HG03097 (cell line): ENCODE measurements at regions not wholly inside any gene's neighbourhood (a gene's known extent, or its start where the extent isn't known, plus 50 kb on each side); places are given as distances from the start of the nearest gene placed in this dataset.
"Not testable (repeated sequence)": the region's sequence is repeated elsewhere in the genome, so short reads cannot be mapped to it uniquely, and the experiment has no call there.

ENCODE experiments used
- ATAC-seq: cut with Tn5 transposase; IDR thresholded peaks from one replicate; pipeline ENCODE4 v1.9.1; 2021; ENCODE audit not compliant: unreplicated experiment, low FRiP score

DNA sequence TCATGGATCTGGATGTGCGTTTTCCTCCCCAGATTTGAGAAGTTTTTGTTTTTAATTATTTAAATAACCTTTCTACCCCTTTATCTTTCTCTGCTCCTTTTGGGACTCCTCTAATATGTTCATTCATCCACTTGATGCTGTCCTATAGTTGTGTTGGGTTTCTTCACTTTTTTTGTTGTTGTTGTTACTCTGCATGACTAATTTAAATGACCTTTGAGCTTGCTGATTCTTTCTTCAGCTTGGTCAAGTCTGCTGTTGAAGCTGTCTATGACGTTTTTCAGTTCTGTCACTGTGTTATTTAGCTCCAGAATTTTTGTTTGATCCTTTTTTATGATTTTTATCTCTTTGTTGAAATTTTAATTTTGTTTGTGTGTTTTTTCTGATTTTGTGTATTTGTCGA lies 463.6 kb upstream of the ALCAM start:
- ATAC-seq: no peak

DNA sequence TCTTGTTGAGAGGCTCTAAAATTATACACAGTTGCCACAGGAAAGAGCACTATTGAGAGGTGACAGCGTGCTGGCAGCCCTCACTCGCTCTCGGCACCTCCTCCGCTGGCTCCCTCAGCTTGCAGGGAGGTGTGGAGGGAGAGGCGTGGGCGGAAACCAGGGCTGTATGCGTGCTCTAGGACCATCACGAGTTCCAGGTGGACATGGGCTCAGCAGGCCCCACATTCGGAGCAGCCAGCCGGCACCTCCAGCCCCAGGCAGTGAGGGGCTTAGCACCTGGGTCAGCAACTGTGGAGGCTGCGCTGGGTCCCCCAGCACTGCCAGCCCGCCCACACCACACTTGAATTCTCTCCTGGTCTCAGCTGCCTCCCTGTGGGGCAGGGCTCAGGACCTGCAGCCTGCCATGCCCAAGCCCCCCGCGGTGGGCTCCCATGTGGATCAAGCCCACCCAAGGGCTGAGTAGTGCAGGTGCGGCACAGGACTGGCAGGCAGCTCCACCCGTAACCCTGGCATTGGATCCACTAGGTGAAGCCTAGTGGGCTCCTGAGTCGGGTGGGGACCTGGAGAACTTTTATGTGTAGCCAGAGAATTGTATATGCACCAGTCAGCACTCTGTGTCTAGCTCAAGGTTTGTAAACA lies 460.6 kb upstream of the ALCAM start:
- no peak for ATAC-seq

DNA sequence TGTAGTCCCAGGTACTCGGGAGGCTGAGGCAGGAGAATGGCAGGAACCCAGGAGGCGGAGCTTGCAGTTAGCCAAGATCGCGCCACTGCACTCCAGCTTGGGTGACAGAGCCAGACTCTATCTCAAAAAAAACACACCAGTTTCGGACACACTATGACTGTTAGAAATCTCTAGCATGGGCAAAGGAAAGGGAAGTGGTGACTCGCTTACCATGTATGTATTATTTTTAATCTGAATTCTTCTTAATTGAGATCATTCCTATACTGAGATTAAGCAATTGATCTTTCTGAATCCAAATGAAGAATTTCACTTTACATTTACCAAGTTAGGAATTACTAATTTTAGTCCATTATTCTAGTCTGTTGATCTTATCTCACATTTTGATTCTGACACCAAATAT lies 459.2 kb upstream of the ALCAM start:
- ATAC-seq: no peak

DNA sequence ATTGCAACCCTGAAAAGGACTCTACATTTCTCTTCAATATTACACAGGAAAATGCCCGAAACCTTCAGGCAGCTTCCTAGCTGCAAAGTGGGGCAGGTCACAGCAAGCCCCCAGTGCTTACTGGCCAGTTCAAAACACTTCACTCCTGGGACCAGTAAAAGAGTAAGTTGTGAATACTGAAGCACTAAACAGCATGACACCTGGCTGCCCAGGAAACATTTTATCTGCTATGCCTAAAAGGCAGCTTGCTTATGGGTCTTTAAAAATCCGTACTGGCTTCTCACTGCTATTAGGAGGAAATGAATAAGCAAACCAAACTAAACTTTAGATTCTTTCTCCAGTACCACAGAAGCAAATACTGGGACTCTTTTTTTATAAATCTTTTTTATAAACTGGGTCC lies 457.9 kb upstream of the ALCAM start:
- no peak for ATAC-seq

DNA sequence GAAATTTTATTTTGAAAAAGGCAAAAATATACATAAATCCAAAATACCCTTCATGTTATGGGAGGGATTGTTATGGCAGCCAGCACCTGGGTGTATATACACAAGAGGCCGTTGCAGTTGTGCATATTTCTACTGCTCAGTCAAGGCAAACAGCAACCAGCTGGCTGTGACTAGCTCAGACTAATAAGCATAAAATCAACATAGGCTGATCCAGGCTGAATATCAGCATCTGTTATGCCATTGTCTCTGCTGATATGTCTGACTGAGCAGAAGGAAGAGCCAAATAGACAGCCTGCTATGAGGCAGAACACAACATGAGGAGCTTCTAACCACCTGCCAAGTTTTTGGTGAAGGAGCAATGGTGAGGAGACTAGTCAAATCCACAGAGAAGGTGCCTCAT lies 457.5 kb upstream of the ALCAM start:
- no peak for ATAC-seq

DNA sequence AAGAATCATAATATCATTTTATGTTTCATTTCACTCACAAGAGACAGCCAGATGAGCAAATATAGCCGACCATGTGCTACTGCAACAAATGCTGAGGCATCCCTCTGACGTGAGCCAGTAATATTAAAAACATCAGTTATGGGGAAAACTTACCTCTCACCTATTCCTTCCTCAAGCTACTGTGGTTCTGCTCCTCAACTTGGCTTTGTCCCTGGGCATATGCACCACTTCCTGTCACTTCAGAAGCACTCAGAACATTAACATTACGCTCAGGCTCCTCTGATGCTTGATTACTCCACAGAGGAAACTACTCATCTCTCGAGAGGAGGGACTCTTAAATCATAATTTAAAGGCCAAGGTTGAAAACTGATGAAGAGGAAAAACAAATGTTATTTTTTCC lies 457.0 kb upstream of the ALCAM start:
- no peak for ATAC-seq

DNA sequence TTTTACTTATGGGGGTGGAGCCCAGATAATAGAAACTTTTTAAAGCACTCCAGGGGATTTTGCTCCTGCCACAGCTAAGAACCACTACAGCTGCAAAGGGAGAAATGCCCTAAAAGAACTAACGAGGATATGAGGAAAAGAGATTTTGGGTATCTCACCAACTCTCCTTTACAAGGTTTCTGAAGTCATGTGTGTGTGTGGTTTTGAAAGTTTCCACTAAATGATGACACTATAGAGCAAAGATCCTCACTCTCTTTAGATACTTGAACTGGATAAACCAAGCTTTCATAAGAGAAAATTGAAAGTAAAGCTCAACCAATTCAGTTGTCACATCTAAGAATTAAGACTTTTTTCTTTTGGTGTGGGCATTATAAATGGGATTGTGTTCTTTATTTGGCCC lies 455.3 kb upstream of the ALCAM start:
- ATAC-seq: no peak

DNA sequence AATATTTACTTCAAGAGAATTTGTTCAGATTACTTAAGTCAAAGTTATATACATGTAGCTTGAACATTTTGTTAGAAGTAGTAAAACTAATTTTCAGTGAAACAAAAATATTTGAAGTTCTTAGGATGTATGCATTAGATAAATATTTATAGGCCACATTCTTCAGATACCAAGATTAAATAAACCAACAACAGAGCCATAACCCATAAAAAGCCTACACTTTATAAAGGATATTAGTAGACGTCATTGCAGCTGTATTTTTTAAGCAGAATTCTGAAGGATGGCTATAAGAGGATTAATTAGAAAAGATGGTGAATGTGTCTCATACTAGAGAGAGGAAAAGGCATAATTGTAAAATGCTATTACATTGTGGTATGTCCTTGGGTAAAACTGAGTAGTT lies 449.7 kb upstream of the ALCAM start:
- ATAC-seq: no peak

DNA sequence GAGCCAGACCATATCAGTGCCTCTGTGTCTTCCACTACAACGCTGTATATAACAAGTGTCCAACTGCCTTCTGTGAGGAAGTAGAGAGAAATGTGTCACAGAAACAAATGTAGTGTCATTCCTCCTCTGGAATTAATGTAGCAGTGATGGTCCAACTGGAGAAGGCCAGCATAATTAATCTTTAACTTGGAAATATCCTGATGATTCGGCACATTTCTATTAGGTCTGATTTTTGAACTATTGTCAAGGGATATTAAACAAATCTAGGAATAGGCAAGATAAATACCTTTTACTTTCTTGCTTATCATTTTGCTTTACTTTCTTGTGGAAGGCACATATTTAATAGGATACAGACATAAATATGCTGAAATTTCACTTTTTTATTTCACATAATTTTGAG lies 446.2 kb upstream of the ALCAM start:
- no peak for ATAC-seq

DNA sequence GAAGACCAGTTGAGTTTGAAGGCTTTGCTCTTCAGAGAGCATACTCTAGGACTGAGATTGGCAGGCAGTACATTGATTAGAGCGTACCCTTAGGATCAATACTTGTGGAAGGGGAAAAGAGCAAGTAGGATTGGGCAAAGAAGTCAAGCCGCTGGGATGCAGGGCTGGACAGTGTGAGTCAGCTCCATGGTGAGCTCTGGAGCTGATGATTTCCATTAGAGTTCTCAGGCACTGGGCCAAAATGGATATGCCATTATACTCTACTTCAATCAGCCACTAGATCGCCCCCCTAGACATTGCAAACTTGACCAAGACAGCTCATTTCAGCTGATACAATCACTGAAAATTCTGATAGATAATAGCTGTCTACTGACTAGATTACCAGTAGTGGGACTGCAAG lies 432.7 kb upstream of the ALCAM start:
- ATAC-seq: no peak

DNA sequence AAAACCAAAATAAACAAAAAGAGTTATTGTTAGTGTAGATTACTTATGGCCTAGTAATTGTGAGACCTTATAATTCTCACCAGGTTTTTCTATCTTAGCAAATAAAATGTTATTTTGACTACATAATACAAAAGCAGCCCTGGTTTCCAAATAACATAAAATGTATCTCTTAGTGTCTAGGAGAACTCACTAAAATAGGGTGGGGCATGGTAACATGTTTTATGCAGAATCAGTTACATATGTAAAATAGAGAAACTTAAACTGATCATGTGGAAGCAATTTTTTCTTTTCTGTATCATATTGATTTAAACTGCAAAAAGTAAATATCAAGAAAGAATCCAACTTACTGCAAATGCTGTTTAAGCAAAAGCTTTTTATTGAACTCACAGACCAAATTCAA lies 431.1 kb upstream of the ALCAM start:
- no peak for ATAC-seq

DNA sequence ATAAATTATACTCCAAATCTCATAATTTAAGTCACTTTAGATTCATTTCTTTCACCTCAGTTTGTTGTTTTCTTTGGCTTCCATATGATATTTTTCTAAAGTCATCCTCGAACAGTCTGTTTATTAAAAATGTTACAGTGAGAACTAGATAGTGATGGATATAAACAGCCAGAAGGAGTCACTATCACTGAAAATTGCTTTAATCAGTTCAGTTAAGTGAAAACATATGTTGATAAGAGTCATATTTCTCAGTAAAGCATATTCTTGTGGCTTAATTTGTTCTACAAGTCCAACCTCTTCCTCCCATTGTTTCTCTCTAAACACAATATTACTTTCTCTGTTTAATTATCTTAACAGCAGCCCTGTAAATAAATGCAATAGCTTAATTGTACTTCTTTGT lies 427.5 kb upstream of the ALCAM start:
- no peak for ATAC-seq

DNA sequence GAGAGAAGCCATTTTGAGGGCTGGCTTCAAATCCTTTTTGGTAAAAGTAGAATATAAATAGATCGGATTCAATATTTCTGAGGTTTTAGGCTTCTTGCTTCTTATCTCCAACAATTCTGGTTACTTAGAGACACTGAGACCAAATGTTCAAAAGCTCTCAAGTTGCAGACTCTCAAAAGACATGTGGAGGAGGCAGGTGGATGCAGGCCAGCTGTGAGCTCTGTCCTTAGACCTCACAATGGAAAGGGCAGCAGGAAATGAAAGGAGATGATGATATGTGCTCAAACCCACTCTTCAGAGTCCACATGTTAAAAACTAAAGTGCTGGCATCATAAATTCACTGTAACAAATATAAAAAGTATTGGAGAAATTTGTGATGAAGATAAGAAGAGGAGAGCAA lies 424.9 kb upstream of the ALCAM start:
- ATAC-seq: no peak

DNA sequence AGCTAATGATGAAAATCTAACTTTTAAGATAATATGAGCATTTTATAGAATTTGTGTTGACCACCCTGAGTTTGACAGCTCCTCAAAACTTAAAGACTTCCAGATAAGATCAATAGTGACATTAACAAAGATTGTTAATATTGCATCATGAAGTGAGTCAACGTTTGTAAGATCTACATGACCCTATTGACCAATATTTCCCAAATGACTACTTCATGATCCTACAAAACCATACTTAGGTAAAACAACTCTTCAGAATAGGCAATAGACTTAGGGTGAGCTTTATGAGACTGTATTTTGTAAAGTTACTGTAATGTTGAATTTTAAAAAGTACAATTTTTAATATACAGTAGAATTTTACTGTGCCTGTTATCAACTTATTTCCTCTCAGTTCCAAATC lies 422.7 kb upstream of the ALCAM start:
- no peak for ATAC-seq

DNA sequence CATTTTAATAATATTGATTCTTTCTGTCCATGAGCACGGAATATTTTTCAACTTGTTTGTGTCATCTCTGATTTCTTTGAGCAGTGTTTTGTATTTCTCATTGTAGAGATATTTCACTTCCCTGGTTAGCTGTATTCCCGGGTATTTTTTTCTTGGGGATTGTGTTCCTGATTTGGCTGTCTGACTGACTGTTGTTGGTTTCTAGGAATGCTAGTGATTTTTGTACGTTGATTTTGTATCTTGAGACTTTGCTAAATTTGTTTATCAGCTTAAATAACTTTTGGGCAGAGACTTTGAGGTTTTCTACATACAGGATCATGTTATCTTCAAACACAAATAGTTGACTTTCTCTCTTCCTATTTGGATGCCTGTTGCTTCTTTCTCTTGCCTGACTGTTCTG lies 418.8 kb upstream of the ALCAM start:
- ATAC-seq: no peak

DNA sequence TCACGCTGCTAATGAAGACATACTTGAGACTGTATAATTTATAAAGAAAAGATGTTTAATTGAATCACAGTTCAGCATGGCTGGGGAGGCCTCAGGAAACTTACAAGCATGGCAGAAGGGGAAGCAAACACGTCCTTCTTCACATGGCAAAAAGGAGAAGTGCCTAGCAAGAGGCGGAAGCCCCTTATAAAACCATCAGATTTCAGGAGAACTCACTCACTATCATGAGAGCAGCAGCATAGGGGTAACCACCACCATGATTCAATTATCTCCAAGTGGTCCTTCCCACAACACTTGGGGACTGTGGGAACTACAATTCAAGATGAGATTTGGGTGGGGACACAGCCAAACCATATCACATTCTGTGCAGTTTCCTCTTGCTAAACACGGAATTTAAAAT lies 416.9 kb upstream of the ALCAM start:
- ATAC-seq: not testable (repeated sequence)

DNA sequence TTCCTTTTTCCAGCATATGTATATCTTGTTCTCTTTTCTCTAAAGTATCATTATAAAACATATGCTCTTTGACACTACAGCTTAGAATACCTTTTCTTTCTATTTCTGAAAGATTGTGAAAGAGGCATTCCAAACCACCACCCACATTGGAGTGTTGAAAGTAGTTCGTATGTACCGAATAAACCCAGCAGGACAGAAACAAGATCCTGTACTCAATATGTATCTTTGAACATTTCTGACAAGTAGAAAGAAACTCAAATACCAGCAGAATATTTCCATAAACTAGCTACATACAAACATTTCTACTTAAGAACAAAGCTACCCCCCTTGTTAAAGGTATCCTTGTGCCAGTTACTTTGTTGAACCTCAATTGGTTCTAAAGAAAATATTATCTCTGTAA lies 415.3 kb upstream of the ALCAM start:
- ATAC-seq: no peak

DNA sequence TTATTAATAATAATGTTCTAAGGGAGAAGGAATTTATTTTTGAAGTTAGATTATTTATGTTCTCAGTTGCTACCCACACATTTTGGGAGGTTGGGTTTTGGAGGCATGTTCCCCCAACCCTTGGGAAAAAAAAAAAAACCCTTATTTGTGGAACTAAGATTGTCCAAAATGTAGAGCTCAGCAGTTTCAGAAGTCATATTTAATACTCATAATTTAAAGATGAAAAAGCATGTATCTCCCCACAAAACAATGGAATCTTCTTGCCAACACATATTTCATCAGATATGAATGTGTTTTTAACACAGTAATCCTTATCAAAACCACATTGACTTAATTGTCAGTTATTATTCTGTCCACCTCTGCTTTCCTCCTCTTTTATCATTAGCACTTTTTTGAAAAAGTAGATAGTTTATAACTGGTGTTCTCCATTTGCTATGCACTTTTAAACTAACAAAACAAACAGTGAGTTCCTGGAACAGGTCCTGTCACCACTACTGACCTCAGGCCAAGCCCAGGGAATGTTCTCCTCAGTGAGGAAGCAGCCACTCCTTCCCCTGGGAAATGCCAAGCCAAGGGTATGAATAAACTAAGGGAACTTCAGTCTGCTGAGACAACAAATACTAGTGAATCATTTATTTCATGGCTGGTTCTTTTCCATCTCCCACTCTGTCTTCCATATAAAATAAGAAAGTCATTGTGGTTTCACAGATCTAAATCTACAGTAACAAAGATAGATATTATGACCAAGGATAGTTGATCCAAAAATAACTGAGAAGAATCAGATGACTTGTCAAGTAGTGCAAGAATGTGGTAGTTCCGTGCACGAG lies 414.4 kb upstream of the ALCAM start:
- no peak for ATAC-seq

DNA sequence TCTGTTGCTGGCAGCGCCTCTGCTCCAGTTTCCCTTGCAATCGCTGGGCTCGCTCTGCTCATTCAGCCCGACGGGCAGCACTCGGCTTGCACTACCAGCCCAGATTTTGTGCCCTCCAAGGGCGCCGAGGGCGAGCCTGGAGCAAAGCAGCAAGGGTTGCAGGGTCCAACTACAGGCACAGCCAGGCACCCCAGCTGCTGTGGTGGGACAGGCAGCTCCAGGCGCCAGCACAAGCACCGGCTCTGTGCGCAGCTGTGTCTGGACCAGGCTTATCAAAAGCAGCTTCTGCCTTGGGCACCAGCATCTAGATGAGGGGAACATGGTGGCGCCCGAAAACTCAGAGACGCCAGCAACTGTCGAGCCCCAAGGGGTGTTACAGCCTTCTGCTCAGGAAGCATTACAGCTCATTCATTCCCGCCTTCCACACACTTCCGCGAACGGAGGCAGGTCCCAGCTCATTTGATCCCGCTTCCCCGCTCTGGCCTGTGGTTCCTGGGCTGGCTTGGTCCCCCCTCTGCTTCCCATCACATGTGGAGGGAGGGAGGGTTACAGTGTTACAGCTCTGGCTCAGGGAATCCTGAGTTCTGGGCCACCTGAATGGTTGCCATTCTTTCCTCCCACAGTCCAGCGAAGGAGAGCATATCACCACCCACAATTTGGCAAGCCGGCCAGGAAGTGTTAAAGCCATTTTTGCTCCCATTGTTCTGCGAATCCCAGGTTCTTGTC lies 409.9 kb upstream of the ALCAM start:
- ATAC-seq: no peak

DNA sequence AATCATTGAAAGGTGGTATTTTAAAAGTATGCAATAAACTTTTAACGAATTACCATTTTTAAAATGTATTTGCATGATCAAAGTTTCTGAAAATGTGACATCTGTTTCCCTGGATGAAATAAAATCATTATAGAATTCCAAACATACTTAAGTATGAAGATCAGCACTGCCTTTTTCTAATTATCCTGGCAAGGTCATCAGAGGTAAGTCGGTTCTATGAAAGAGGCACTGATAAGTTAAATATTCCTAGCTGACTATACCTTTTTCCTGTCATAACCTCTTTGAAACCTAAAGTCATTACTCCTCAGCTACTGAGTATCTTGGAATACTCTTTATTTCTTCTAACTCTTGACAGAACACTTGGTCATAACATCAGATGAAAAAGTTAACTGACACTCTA lies 406.1 kb upstream of the ALCAM start:
- no peak for ATAC-seq

DNA sequence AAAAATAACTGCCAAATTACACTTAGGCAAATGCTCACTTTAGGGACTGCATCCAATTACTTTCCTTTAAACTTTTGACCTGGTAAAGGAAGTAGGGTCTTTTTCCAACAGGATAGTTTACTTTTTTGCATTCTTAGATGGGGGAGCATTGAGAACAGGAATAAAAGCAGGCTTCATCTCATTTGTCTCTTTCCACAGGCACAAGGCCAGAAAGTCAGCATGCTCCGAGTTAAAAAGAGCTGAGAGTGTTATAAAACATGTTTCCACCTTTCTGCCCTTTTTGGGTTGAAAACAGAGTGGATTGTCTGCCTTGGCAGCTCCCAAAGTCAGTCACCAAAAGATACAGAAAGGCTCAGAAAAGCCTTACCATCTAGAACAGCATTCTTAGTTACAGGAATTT lies 404.9 kb upstream of the ALCAM start:
- no peak for ATAC-seq

DNA sequence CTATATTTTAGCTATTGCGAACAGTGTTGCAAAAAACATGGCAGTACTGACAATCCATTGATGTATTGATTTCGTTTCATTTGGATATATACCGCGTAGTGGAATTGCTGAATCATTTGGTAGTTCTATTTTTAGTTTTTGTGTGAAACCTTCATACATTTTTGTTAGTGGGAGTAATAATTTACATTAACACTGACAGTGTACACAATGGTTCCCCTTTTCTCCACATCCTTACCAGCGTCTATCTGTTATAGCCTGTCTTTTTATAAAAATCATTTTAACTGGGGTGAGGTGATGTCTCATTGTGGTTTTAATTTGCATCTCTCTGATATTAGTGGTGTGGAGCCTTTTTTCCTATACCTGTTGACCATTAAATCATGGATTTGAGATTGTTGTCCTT lies 392.4 kb upstream of the ALCAM start:
- ATAC-seq: no peak
